Heart left ventricle (tissue), 16 donors: ENCODE measurements at regions not wholly inside any gene's neighbourhood (a gene's known extent, or its start where the extent isn't known, plus 50 kb on each side); places are given as distances from the start of the nearest gene placed in this dataset.

ENCODE experiments used
- ATAC-seq, 4 donors: fragments of 200-7000 bp; cut with Tn5 transposase; one replicate each; pipeline ENCODE4 v1.9.1; 2020 to 2022; ENCODE audit warnings: moderate library complexity in 4 of 4, mild to moderate bottlenecking in 3 of 4, moderate number of reproducible peaks in 1 of 4
- DNase-seq, 5 donors: peaks; one replicate each; pipeline ENCODE4 v3.0.0-alpha.2; 2020
- H3K27ac ChIP-seq, 12 donors: fragments of 200-600 bp; sonication (generic) in 4 of 12; one replicate each; pipeline versions ENCODE4 v1.5.0 to v1.8.0; 2016 to 2022; ENCODE audit warnings: mild to moderate bottlenecking in 2 of 12
- H3K27me3 ChIP-seq, 9 donors: fragments of 200-600 bp; sonication (generic) in 2 of 9; one replicate each; pipeline versions ENCODE4 v1.5.1 to v1.8.0; 2016 to 2022; ENCODE audit warnings: mild to moderate bottlenecking in 3 of 9
- H3K36me3 ChIP-seq, 9 donors: fragments of 200-600 bp; sonication (generic) in 2 of 9; one replicate each; pipeline versions ENCODE4 v1.5.0 to v1.8.0; 2018 to 2022; ENCODE audit warnings: mild to moderate bottlenecking in 2 of 9
- H3K4me1 ChIP-seq, 12 donors: fragments of 200-600 bp; sonication (generic) in 4 of 12; one replicate each; pipeline versions ENCODE4 v1.5.0 to v1.8.0; 2016 to 2022; ENCODE audit warnings: mild to moderate bottlenecking in 3 of 12
- H3K4me3 ChIP-seq, 12 donors: fragments of 200-600 bp; sonication (generic) in 4 of 12; one replicate each; pipeline versions ENCODE4 v1.5.0 to v1.8.0; 2017 to 2022; ENCODE audit warnings: mild to moderate bottlenecking in 9 of 12, moderate library complexity in 4 of 12
- H3K9me3 ChIP-seq, 12 donors: fragments of 200-600 bp; sonication (generic) in 4 of 12; one replicate each; pipeline versions ENCODE4 v1.5.0 to v1.8.0; 2016 to 2022; ENCODE audit warnings: mild to moderate bottlenecking in 1 of 12
- CTCF ChIP-seq, 12 donors: fragments of 200-600 bp; sonication (generic) in 4 of 12; IDR thresholded peaks; one replicate each; pipeline versions ENCODE4 v1.5.0 to v1.8.0; 2018 to 2022; ENCODE audit warnings: antibody characterized with exemption in 12 of 12, mild to moderate bottlenecking in 5 of 12
- POLR2A ChIP-seq, 2 donors: fragments of 450-650 bp; IDR thresholded peaks; one replicate each; pipeline ENCODE4 v1.6.1; 2017; ENCODE audit warnings: antibody characterized with exemption in 2 of 2, mild to moderate bottlenecking in 2 of 2, moderate library complexity in 2 of 2
- WGBS, 4 donors: extraction: QIAGEN DNeasy Blood & Tissue Kit in 2 of 4; methylation state at CpG; one replicate each; pipeline versions ENCODE4 v1.1.5 to v1.1.7; 2013 to 2018; 5-methylcytosine and 5-hydroxymethylcytosine counted together
- intact Hi-C, 10 donors: fragments of 100-400 bp; cut with DNase I; formaldehyde crosslinking; loops; one replicate each; pipeline versions ENCODE4 v1.11.1 to v1.14.2; 2022
- donor health status: ischemic (EF 13 %, LVEDD 7.1; RV severe dilation, severe dysfunction).
- donor health status: healthy with polysubstance abuse.
- donor health status: DM: no; HTN: yes; CAD: no.
- donor health status: DM: no; HTN: no; CAD: no.
- donor health status: ischemic (EF 25% LVEDD 6.9; RV normal size, moderate dysfunction).
- donor health status: ischemic (EF 25% LVEDD 5.7; RV mildly dilated, moderate dysfunction).
- donor health status: healthy.
- donor health status: DM: yes; HTN: yes; CAD: no.
- donor health status: ischemic (EF 35%, LVEDD 5.7; RV mildly dilated, moderate dysfunction).
- donor health status: nonischemic (EF 11% LVEDD 7.7; RV severe dilation, severe dysfunction).
- donor health status: DM: yes; HTN: yes; CAD: no.
- donor health status: PGD.
- donor health status: ischemic (EF 29% LVEDD 5.4; RV normal size, mild dysfunction).
- donor health status: nonischemic (EF 23%, LVEDD 6.1; RV moderate dilation, normal function).

- DNase-seq (no peak), ATAC-seq (no peak)
- no peaks in the 10 kb centered on the region for H3K36me3 ChIP-seq
- no peaks in the 10 kb centered on the region for H3K4me1 ChIP-seq
- peaks cover 0 to 11% (median 0%) of the 10 kb centered on the region in 12 donors for H3K9me3 ChIP-seq
- no peak for TF ChIP-seq CTCF (IDR thresholded peaks at IDR 0.05)
- TF ChIP-seq POLR2A (IDR thresholded peaks at IDR 0.05) = no peak
- 67 to 84% (median 78%) methylated on average over 9 to 10 of the region's 10 CpGs for WGBS, 4 donors
- intact Hi-C loops = no loop called here
- peaks cover 0 to 15% (median 4%) of the 10 kb centered on the region in 9 donors for H3K27me3 ChIP-seq
- H3K27ac ChIP-seq = no peak overlapping the region
- H3K4me3 ChIP-seq = no peak overlapping the region
These were observed 58.0 kb upstream of the ZNF236 start for GRCh38 chr18:76764291-76764901.

GRCh38 chr18:76759056-76759455, 63.3 kb upstream of the ZNF236 start:
- TF ChIP-seq CTCF (IDR thresholded peaks at IDR 0.05) = no peak
- no peak for TF ChIP-seq POLR2A (IDR thresholded peaks at IDR 0.05)
- ATAC-seq (no peak), DNase-seq (no peak)
- no peaks in the 10 kb centered on the region for H3K9me3 ChIP-seq
- H3K27me3 ChIP-seq = peaks cover 0 to 2% (median 0%) of the 10 kb centered on the region in 9 donors
- no peaks in the 10 kb centered on the region for H3K36me3 ChIP-seq
- H3K27ac ChIP-seq = no peak overlapping the region
- H3K4me1 ChIP-seq = no peaks in the 10 kb centered on the region
- WGBS, 4 donors = 87 to 93% (median 90%) methylated on average over 23 to 24 of the region's 24 CpGs
- no peak overlapping the region for H3K4me3 ChIP-seq
- intact Hi-C loops = no loop called here

GRCh38 chr18:76757925-76758324, 64.4 kb upstream of the ZNF236 start:
- Histone ChIP-seq H3K4me1 (no peaks in the 10 kb centered on the region), H3K9me3 (no peaks in the 10 kb centered on the region), H3K27ac (peak overlapping the region in 1 of 12 donors; percentile 64), H3K36me3 (no peaks in the 10 kb centered on the region), H3K27me3 (peaks cover 0 to 4% (median 0%) of the 10 kb centered on the region in 9 donors), H3K4me3 (no peak overlapping the region)
- 84 to 87% (median 85%) methylated on average over 9 to 15 of the region's 15 CpGs for WGBS, 4 donors
- DNase-seq (no peak), ATAC-seq (peak in 1 of 4 donors; percentile 15)
- TF ChIP-seq POLR2A (IDR thresholded peaks at IDR 0.05) (no peak), CTCF (IDR thresholded peaks at IDR 0.05) (no peak)
- intact Hi-C loops = no loop called here

GRCh38 chr18:76757335-76757734, 65.0 kb upstream of the ZNF236 start:
- WGBS, 4 donors = 86 to 90% (median 87%) methylated on average over 15 of the region's 15 CpGs
- Histone ChIP-seq H3K36me3 (no peaks in the 10 kb centered on the region), H3K27ac (peak overlapping the region in 1 of 12 donors; percentile 64), H3K4me3 (no peak overlapping the region), H3K9me3 (no peaks in the 10 kb centered on the region), H3K4me1 (no peaks in the 10 kb centered on the region), H3K27me3 (peaks cover 0 to 4% (median 0%) of the 10 kb centered on the region in 9 donors)
- no peak for TF ChIP-seq POLR2A (IDR thresholded peaks at IDR 0.05)
- TF ChIP-seq CTCF (IDR thresholded peaks at IDR 0.05) = no peak
- ATAC-seq (no peak), DNase-seq (no peak)
- intact Hi-C loops = no loop called here
